SU-DHL-6 (cell line): ENCODE measurements at regions not wholly inside any gene's neighbourhood (a gene's known extent, or its start where the extent isn't known, plus 50 kb on each side); places are given as distances from the start of the nearest gene placed in this dataset.

ENCODE experiments used
- CTCF ChIP-seq: fragments of 200-600 bp; sonication (generic); IDR thresholded peaks from one replicate; pipeline ENCODE4 v1.5.1; 2017; ENCODE audit warnings: antibody characterized with exemption, mild to moderate bottlenecking, low read length, moderate library complexity; ENCODE audit not compliant: insufficient read depth, poor library complexity, severe bottlenecking
- EZH2phosphoT487 ChIP-seq: fragments of 200-600 bp; sonication (generic), shearing (Covaris generic); conservative IDR thresholded peaks from 2 replicates; pipeline ENCODE4 v1.6.1; 2018; ENCODE audit warnings: mild to moderate bottlenecking, antibody characterized with exemption, low read length, moderate library complexity, mixed read lengths

GRCh38 chr2:189236066-189236465, 56.5 kb upstream of the COL5A2 start:
- TF ChIP-seq CTCF (no peak), EZH2phosphoT487 (no peak)
